ENCODE measurements at regions not wholly inside any gene's neighbourhood (a gene's known extent, or its start where the extent isn't known, plus 50 kb on each side); places are given as distances from the start of the nearest gene placed in this dataset.

DNA sequence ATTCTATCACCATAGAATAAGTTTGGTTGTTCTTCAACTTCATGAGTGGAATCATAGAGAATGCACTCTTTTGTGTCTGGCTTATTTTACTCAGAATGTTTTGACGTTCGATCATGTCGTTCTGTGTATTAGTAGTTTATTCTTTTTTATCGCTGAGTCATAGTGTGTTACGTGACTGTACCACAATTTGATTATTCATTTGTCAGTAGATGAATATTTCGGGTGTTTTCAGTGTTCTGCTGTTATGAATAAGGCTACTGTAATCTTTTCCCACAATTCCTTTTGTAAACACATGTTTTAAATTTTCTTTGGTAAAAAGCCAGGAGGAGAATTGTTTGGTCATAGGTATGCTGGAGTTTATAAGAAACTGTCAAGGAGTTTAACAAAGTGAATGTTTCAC lies 279.9 kb upstream of the B3GAT1 start:
- TF ChIP-seq NR3C1 (CRISPR knock-in tag; conservative IDR thresholded peaks at IDR 0.05; ENCODE audit: low read depth) (no peak), JUN (CRISPR knock-in tag; IDR thresholded peaks at IDR 0.05) (no peak), NFE2L1 (CRISPR knock-in tag; IDR thresholded peaks at IDR 0.05) (no peak), ZNF219 (CRISPR knock-in tag; IDR thresholded peaks at IDR 0.05; ENCODE audit: borderline replicate concordance) (no peak)
- TF ChIP-seq, protein P1, sequence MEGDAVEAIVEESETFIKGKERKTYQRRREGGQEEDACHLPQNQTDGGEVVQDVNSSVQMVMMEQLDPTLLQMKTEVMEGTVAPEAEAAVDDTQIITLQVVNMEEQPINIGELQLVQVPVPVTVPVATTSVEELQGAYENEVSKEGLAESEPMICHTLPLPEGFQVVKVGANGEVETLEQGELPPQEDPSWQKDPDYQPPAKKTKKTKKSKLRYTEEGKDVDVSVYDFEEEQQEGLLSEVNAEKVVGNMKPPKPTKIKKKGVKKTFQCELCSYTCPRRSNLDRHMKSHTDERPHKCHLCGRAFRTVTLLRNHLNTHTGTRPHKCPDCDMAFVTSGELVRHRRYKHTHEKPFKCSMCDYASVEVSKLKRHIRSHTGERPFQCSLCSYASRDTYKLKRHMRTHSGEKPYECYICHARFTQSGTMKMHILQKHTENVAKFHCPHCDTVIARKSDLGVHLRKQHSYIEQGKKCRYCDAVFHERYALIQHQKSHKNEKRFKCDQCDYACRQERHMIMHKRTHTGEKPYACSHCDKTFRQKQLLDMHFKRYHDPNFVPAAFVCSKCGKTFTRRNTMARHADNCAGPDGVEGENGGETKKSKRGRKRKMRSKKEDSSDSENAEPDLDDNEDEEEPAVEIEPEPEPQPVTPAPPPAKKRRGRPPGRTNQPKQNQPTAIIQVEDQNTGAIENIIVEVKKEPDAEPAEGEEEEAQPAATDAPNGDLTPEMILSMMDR (IDR thresholded peaks at IDR 0.05), result no peak
- TF ChIP-seq, protein P2, sequence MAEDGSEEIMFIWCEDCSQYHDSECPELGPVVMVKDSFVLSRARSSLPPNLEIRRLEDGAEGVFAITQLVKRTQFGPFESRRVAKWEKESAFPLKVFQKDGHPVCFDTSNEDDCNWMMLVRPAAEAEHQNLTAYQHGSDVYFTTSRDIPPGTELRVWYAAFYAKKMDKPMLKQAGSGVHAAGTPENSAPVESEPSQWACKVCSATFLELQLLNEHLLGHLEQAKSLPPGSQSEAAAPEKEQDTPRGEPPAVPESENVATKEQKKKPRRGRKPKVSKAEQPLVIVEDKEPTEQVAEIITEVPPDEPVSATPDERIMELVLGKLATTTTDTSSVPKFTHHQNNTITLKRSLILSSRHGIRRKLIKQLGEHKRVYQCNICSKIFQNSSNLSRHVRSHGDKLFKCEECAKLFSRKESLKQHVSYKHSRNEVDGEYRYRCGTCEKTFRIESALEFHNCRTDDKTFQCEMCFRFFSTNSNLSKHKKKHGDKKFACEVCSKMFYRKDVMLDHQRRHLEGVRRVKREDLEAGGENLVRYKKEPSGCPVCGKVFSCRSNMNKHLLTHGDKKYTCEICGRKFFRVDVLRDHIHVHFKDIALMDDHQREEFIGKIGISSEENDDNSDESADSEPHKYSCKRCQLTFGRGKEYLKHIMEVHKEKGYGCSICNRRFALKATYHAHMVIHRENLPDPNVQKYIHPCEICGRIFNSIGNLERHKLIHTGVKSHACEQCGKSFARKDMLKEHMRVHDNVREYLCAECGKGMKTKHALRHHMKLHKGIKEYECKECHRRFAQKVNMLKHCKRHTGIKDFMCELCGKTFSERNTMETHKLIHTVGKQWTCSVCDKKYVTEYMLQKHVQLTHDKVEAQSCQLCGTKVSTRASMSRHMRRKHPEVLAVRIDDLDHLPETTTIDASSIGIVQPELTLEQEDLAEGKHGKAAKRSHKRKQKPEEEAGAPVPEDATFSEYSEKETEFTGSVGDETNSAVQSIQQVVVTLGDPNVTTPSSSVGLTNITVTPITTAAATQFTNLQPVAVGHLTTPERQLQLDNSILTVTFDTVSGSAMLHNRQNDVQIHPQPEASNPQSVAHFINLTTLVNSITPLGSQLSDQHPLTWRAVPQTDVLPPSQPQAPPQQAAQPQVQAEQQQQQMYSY (CRISPR knock-in tag; IDR thresholded peaks at IDR 0.05), result no peak
- TF ChIP-seq, protein P3, sequence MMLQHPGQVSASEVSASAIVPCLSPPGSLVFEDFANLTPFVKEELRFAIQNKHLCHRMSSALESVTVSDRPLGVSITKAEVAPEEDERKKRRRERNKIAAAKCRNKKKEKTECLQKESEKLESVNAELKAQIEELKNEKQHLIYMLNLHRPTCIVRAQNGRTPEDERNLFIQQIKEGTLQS (CRISPR knock-in tag; conservative IDR thresholded peaks at IDR 0.05), result no peak

Measured in WTC11 (cell line).